A549 (cell line): ENCODE measurements at regions not wholly inside any gene's neighbourhood (a gene's known extent, or its start where the extent isn't known, plus 50 kb on each side); places are given as distances from the start of the nearest gene placed in this dataset.

Experiments
- ATAC-seq, 2 experiments: fragments of 200-7000 bp in 1 of 2; fragments of >200 bp in 1 of 2; cut with Nextera tagmentation in 1 of 2; cut with Tn5 transposase in 1 of 2; 3 replicates each; pipeline versions ENCODE4 v1.8.0 to v1.9.1; 2018 to 2020; ENCODE audit warnings: mild to moderate bottlenecking in 1 of 2, moderate library complexity in 1 of 2
- CTCF ChIA-PET: fragments of 300-600 bp; sonication (Branson Sonifier 250); formaldehyde crosslinking; extraction: SDS; loops from one replicate; lab custom pipeline; 2021; ENCODE audit warnings: antibody characterized with exemption, inconsistent platforms; lab: Yijun Ruan, JAX
- POLR2A ChIA-PET: fragments of 350-600 bp; formaldehyde crosslinking; extraction: SDS; loops from one replicate; lab custom pipeline; 2021; ENCODE audit warnings: antibody characterized with exemption, inconsistent platforms; lab: Yijun Ruan, JAX
- DNase-seq, 2 experiments: peaks; one replicate each; pipeline versions ENCODE4 v3.0.0 to v3.0.0-alpha.2; 2011 to 2016; ENCODE audit warnings: low read depth in 1 of 2, low spot score in 1 of 2
- FAIRE-seq: peaks from 2 replicates; lab custom pipeline; 2011; peaks lifted over from hg19 to GRCh38; lab: Jason Lieb, UNC
- H3K27ac ChIP-seq, 2 experiments: fragments of >200 bp; sonication (Bioruptor Twin); formaldehyde crosslinking; 3 replicates each; pipeline ENCODE4 v1.5.1; 2016 to 2017
- H3K4me1 ChIP-seq: fragments of >200 bp; sonication (Bioruptor Twin); formaldehyde crosslinking; 3 replicates; pipeline ENCODE4 v1.6.1; 2016
- H3K4me2 ChIP-seq: fragments of >200 bp; sonication (Bioruptor Twin); formaldehyde crosslinking; 3 replicates; pipeline ENCODE4 v1.6.1; 2016
- H3K4me3 ChIP-seq: fragments of >200 bp; sonication (Bioruptor Twin); formaldehyde crosslinking; 3 replicates; pipeline ENCODE4 v1.5.1; 2016
- H3K9me3 ChIP-seq: fragments of >200 bp; sonication (Bioruptor Twin); formaldehyde crosslinking; 3 replicates; pipeline ENCODE4 v1.6.1; 2016
- CEBPB ChIP-seq, 2 experiments: fragments of >200 bp in 1 of 2; sonication (Bioruptor Twin) in 1 of 2; formaldehyde crosslinking in 1 of 2; IDR thresholded peaks; 2 replicates each; pipeline ENCODE4 v1.6.1; 2012 to 2016
- CHD4 ChIP-seq: fragments of 200-600 bp; sonication (generic); IDR thresholded peaks from 2 replicates; pipeline ENCODE4 v1.6.1; 2016; ENCODE audit warnings: antibody characterized with exemption, mild to moderate bottlenecking, borderline replicate concordance
- CTCF ChIP-seq: fragments of >200 bp; sonication (Bioruptor Twin); formaldehyde crosslinking; IDR thresholded peaks from 3 replicates; pipeline ENCODE4 v1.5.1; 2016
- E2F6 ChIP-seq: IDR thresholded peaks from 2 replicates; pipeline ENCODE4 v1.6.1; 2012; ENCODE audit warnings: low read depth, borderline replicate concordance
- FOSL2 ChIP-seq, 2 experiments: fragments of 450-650 bp in 1 of 2; fragments of >200 bp in 1 of 2; sonication (Bioruptor Twin) in 1 of 2; formaldehyde crosslinking; IDR thresholded peaks; 2 replicates each; pipeline versions ENCODE4 v1.5.0 to v1.6.1; 2016 to 2020; ENCODE audit warnings: mild to moderate bottlenecking in 1 of 2, moderate library complexity in 1 of 2
- GATA3 ChIP-seq: IDR thresholded peaks from 2 replicates; pipeline ENCODE4 v1.6.1; 2012; ENCODE audit warnings: borderline replicate concordance
- HDAC2 ChIP-seq: fragments of 200-600 bp; sonication (generic); IDR thresholded peaks from 2 replicates; pipeline ENCODE4 v1.6.1; 2016
- HES2 ChIP-seq: fragments of >200 bp; sonication (Bioruptor Twin); formaldehyde crosslinking; IDR thresholded peaks from 2 replicates; pipeline ENCODE4 v1.6.1; 2016
- HOXA7 ChIP-seq: fragments of 250-450 bp; sonication (Bioruptor Pico); IDR thresholded peaks from 2 replicates; pipeline ENCODE4 v1.5.0; 2020; ENCODE audit warnings: mild to moderate bottlenecking, moderate library complexity
- KDM5A ChIP-seq: fragments of 200-600 bp; sonication (generic); IDR thresholded peaks from 2 replicates; pipeline ENCODE4 v1.6.1; 2016; ENCODE audit warnings: antibody characterized with exemption, mild to moderate bottlenecking
- MAFK ChIP-seq: fragments of 450-650 bp; IDR thresholded peaks from 2 replicates; pipeline ENCODE4 v1.6.1; 2014; ENCODE audit not compliant: partially characterized antibody
- MAZ ChIP-seq: fragments of 150-350 bp; IDR thresholded peaks from 2 replicates; pipeline ENCODE4 v1.6.1; 2014; ENCODE audit warnings: antibody characterized with exemption, low read depth, low read length, borderline replicate concordance
- MYC ChIP-seq: IDR thresholded peaks from 2 replicates; pipeline ENCODE4 v1.6.1; 2012; ENCODE audit warnings: mild to moderate bottlenecking, inconsistent platforms, low read length, improper control_type of control experiment, borderline replicate concordance
- NPAS2 ChIP-seq: fragments of 250-450 bp; sonication (Bioruptor Pico); IDR thresholded peaks from 2 replicates; pipeline ENCODE4 v1.8.0; 2022; ENCODE audit warnings: mild to moderate bottlenecking, moderate library complexity, borderline replicate concordance
- NR3C1 ChIP-seq: fragments of >200 bp; sonication (Bioruptor Twin); formaldehyde crosslinking; IDR thresholded peaks from 3 replicates; pipeline ENCODE4 v1.6.1; 2017
- PHF8 ChIP-seq: fragments of 200-600 bp; sonication (generic); IDR thresholded peaks from 2 replicates; pipeline ENCODE4 v1.6.1; 2016; ENCODE audit warnings: low read depth, mild to moderate bottlenecking, antibody characterized with exemption, moderate library complexity, borderline replicate concordance
- RCOR1 ChIP-seq: fragments of 150-350 bp; IDR thresholded peaks from 2 replicates; pipeline ENCODE4 v1.6.1; 2014; ENCODE audit warnings: antibody characterized with exemption, low read length, low read depth
- RNF2 ChIP-seq: fragments of 200-600 bp; sonication (generic); IDR thresholded peaks from 2 replicates; pipeline ENCODE4 v1.6.1; 2016; ENCODE audit warnings: low read depth, mild to moderate bottlenecking, antibody characterized with exemption, moderate library complexity, borderline replicate concordance
- TFCP2L1 ChIP-seq: fragments of 250-450 bp; sonication (Bioruptor Pico); IDR thresholded peaks from 2 replicates; pipeline ENCODE4 v1.5.0; 2021; ENCODE audit warnings: mild to moderate bottlenecking
- ZFP36 ChIP-seq: fragments of 450-650 bp; IDR thresholded peaks from 2 replicates; pipeline ENCODE4 v1.6.1; 2014; ENCODE audit warnings: borderline replicate concordance; ENCODE audit not compliant: partially characterized antibody
- ZNF302 ChIP-seq: fragments of 250-450 bp; sonication (Bioruptor Pico); IDR thresholded peaks from 2 replicates; pipeline ENCODE4 v1.9.0; 2021; ENCODE audit warnings: inconsistent platforms, mild to moderate bottlenecking, moderate library complexity
- WGBS: methylation state at CpG from one replicate; pipeline ENCODE4 v1.1.6; 2017; ENCODE audit errors: missing lambda C conversion rate; 5-methylcytosine and 5-hydroxymethylcytosine counted together
- TF ChIP-seq, protein P1 (sequence below): fragments of 150-350 bp; IDR thresholded peaks from 2 replicates; pipeline ENCODE4 v1.6.1; 2014; ENCODE audit warnings: low read depth, mild to moderate bottlenecking, low read length
- TF ChIP-seq, protein P2 (sequence below): fragments of 450-650 bp; IDR thresholded peaks from 2 replicates; pipeline ENCODE4 v1.6.1; 2014; ENCODE audit warnings: antibody characterized with exemption

- Histone ChIP-seq H3K4me1 (peaks cover 11% of the 10 kb centered on the region; the same call in 2 of the 3 replicates), H3K4me2 (no peak overlapping the region), H3K4me3 (no peak overlapping the region), H3K9me3 (peaks cover 4% of the 10 kb centered on the region; the same call in 2 of the 3 replicates)
- ATAC-seq: no peak
- TF ChIP-seq, protein P1, sequence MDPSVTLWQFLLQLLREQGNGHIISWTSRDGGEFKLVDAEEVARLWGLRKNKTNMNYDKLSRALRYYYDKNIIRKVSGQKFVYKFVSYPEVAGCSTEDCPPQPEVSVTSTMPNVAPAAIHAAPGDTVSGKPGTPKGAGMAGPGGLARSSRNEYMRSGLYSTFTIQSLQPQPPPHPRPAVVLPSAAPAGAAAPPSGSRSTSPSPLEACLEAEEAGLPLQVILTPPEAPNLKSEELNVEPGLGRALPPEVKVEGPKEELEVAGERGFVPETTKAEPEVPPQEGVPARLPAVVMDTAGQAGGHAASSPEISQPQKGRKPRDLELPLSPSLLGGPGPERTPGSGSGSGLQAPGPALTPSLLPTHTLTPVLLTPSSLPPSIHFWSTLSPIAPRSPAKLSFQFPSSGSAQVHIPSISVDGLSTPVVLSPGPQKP: no peak
- TF ChIP-seq TFCP2L1 (no peak), NPAS2 (no peak), FOSL2 (IDR thresholded peaks at IDR 0.05) (no peak), FOSL2 (CRISPR knock-in tag; IDR thresholded peaks at IDR 0.05) (no peak), CTCF (no peak), NR3C1 (no peak), MAFK (no peak), HDAC2 (no peak), HES2 (no peak), E2F6 (no peak), CHD4 (no peak), PHF8 (no peak), HOXA7 (CRISPR knock-in tag) (no peak), ZNF302 (CRISPR knock-in tag) (no peak), MYC (no peak), RNF2 (no peak), GATA3 (no peak), ZFP36 (no peak), RCOR1 (no peak)
- TF ChIP-seq, protein P2, sequence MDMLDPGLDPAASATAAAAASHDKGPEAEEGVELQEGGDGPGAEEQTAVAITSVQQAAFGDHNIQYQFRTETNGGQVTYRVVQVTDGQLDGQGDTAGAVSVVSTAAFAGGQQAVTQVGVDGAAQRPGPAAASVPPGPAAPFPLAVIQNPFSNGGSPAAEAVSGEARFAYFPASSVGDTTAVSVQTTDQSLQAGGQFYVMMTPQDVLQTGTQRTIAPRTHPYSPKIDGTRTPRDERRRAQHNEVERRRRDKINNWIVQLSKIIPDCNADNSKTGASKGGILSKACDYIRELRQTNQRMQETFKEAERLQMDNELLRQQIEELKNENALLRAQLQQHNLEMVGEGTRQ: no peak
- TF ChIP-seq, all 56 proteins: peak for 0
- no peak overlapping the region for H3K27ac ChIP-seq
- FAIRE-seq (no peak), DNase-seq (no peak)
- CTCF ChIA-PET: no interaction called here
- WGBS: 38% methylated on average over 1 of the region's 1 CpG
- POLR2A ChIA-PET: no interaction called here
Observed at GRCh38 chr7:106565428-106565827, 95.5 kb downstream of the CCDC71L start.

GRCh38 chr7:106563466-106564150 is 97.3 kb downstream of the CCDC71L start:
- ATAC-seq: no peak
- TF ChIP-seq NPAS2: no peak
- TF ChIP-seq CEBPB (IDR thresholded peaks at IDR 0.05): no peak
- no peak for TF ChIP-seq KDM5A
- no peak for TF ChIP-seq MAZ
- TF ChIP-seq, all 56 proteins: peak for 0
- CTCF ChIA-PET: interaction anchor here (0.8 to 1.0 kb wide), 2 partner anchors 21 to 177 kb away, joined by 3 read pairs; no protein-coding TSS in a partner anchor

More at GRCh38 chr7:106563466-106564150, 97.3 kb downstream of the CCDC71L start:
- WGBS: 26% methylated on average over 3 of the region's 3 CpGs
- Histone ChIP-seq H3K4me2 (no peak overlapping the region), H3K4me3 (no peak overlapping the region), H3K9me3 (no peaks in the 10 kb centered on the region), H3K27ac (no peak overlapping the region), H3K4me1 (peaks cover 4% of the 10 kb centered on the region; the same call in 2 of the 3 replicates)
- DNase-seq: no peak
- POLR2A ChIA-PET: no interaction called here
- no peak for FAIRE-seq
